ENCODE measurements at regions not wholly inside any gene's neighbourhood (a gene's known extent, or its start where the extent isn't known, plus 50 kb on each side); places are given as distances from the start of the nearest gene placed in this dataset.
"Not testable (repeated sequence)": the region's sequence is repeated elsewhere in the genome, so short reads cannot be mapped to it uniquely, and the experiment has no call there.

GRCh38 chr12:124474709-124475108 lies 92.7 kb downstream of the NCOR2 start:
- DNase-seq = no peak

GRCh38 chr12:124472690-124473279 lies 94.6 kb downstream of the NCOR2 start:
- no peak for DNase-seq

- DNase-seq = no peak
These were observed 95.6 kb downstream of the NCOR2 start for GRCh38 chr12:124471828-124472227.

- no peak for DNase-seq
These were observed 96.6 kb downstream of the NCOR2 start for GRCh38 chr12:124470806-124471205.

- no peak for DNase-seq
These were observed 97.3 kb downstream of the NCOR2 start for GRCh38 chr12:124470139-124470538.

- DNase-seq = no peak
These were observed 98.1 kb downstream of the NCOR2 start for GRCh38 chr12:124469193-124469888.

GRCh38 chr12:124467549-124467948 lies 99.9 kb downstream of the NCOR2 start:
- DNase-seq = not testable (repeated sequence)

- DNase-seq = no peak
These were observed 100.9 kb downstream of the NCOR2 start for GRCh38 chr12:124466216-124467128.

- DNase-seq = no peak
These were observed 101.9 kb downstream of the NCOR2 start for GRCh38 chr12:124465473-124465872.

GRCh38 chr12:124464830-124465229 lies 102.6 kb downstream of the NCOR2 start:
- no peak for DNase-seq

- no peak for DNase-seq
These were observed 103.3 kb downstream of the NCOR2 start for GRCh38 chr12:124464062-124464461.

- no peak for DNase-seq
These were observed 104.0 kb downstream of the NCOR2 start for GRCh38 chr12:124463341-124463921.

- no peak for DNase-seq
These were observed 104.7 kb downstream of the NCOR2 start for GRCh38 chr12:124462750-124463149.

- DNase-seq = no peak
These were observed 105.4 kb downstream of the NCOR2 start for GRCh38 chr12:124461851-124462623.

- no peak for DNase-seq
These were observed 106.2 kb downstream of the NCOR2 start for GRCh38 chr12:124461241-124461673.

- no peak for DNase-seq
These were observed 106.6 kb downstream of the NCOR2 start for GRCh38 chr12:124460771-124461170.

- DNase-seq = no peak
These were observed 107.4 kb downstream of the NCOR2 start for GRCh38 chr12:124459852-124460645.

- no peak for DNase-seq
These were observed 108.2 kb downstream of the NCOR2 start for GRCh38 chr12:124458992-124459851.

- DNase-seq = no peak
These were observed 109.0 kb downstream of the NCOR2 start for GRCh38 chr12:124458220-124458991.

All from NCI-H748 treated with DMSO at 0.1 percent for 48 hours (cell line).